ENCODE measurements at regions not wholly inside any gene's neighbourhood (a gene's known extent, or its start where the extent isn't known, plus 50 kb on each side); places are given as distances from the start of the nearest gene placed in this dataset.

- TF ChIP-seq EP300 (IDR thresholded peaks at IDR 0.05; ENCODE audit: borderline replicate concordance) (no peak), REST (IDR thresholded peaks at IDR 0.05; ENCODE audit: low read depth) (no peak), TAF1 (IDR thresholded peaks at IDR 0.05; ENCODE audit: low read depth) (no peak), CREB1 (IDR thresholded peaks at IDR 0.05; ENCODE audit: low read depth) (no peak), NFIC (IDR thresholded peaks at IDR 0.05) (no peak), USF1 (IDR thresholded peaks at IDR 0.05) (no peak), EGR1 (IDR thresholded peaks at IDR 0.05) (no peak), MAX (IDR thresholded peaks at IDR 0.05) (no peak), YY1 (IDR thresholded peaks at IDR 0.05; ENCODE audit: low read depth) (no peak), CEBPB (IDR thresholded peaks at IDR 0.05) (no peak), TEAD4 (IDR thresholded peaks at IDR 0.05) (no peak), RAD21 (IDR thresholded peaks at IDR 0.05; ENCODE audit: low read depth) (no peak), FOXM1 (IDR thresholded peaks at IDR 0.05; ENCODE audit: borderline replicate concordance, low read depth) (no peak)
These were observed 210.8 kb downstream of the HNMT start for GRCh38 chr2:138175066-138175465.

- no peak for TF ChIP-seq REST (IDR thresholded peaks at IDR 0.05; ENCODE audit: low read depth)
- no peak for TF ChIP-seq FOXM1 (IDR thresholded peaks at IDR 0.05; ENCODE audit: borderline replicate concordance, low read depth)
- TF ChIP-seq EGR1 (IDR thresholded peaks at IDR 0.05): no peak
- TF ChIP-seq TCF12 (IDR thresholded peaks at IDR 0.05; ENCODE audit: low read depth): no peak
- TF ChIP-seq CEBPB (IDR thresholded peaks at IDR 0.05): no peak
- TF ChIP-seq USF1 (IDR thresholded peaks at IDR 0.05): no peak
- TF ChIP-seq CREB1 (IDR thresholded peaks at IDR 0.05; ENCODE audit: low read depth): no peak
- TF ChIP-seq MAX (IDR thresholded peaks at IDR 0.05): no peak
- no peak for TF ChIP-seq YY1 (IDR thresholded peaks at IDR 0.05; ENCODE audit: low read depth)
- TF ChIP-seq ZBTB7A (IDR thresholded peaks at IDR 0.05; ENCODE audit: low read depth): no peak
- TF ChIP-seq NFIC (IDR thresholded peaks at IDR 0.05): no peak
- no peak for TF ChIP-seq TAF1 (IDR thresholded peaks at IDR 0.05; ENCODE audit: low read depth)
- TF ChIP-seq RAD21 (IDR thresholded peaks at IDR 0.05; ENCODE audit: low read depth): no peak
- TF ChIP-seq TEAD4 (IDR thresholded peaks at IDR 0.05): no peak
- no peak for TF ChIP-seq EP300 (IDR thresholded peaks at IDR 0.05; ENCODE audit: borderline replicate concordance)
These were observed 212.7 kb downstream of the HNMT start for GRCh38 chr2:138176862-138177439.

GRCh38 chr2:138177693-138178092 is 213.4 kb downstream of the HNMT start:
- TF ChIP-seq MAX (IDR thresholded peaks at IDR 0.05) (no peak), EP300 (IDR thresholded peaks at IDR 0.05; ENCODE audit: borderline replicate concordance) (no peak), CREB1 (IDR thresholded peaks at IDR 0.05; ENCODE audit: low read depth) (no peak), EGR1 (IDR thresholded peaks at IDR 0.05) (no peak), ZBTB7A (IDR thresholded peaks at IDR 0.05; ENCODE audit: low read depth) (no peak), YY1 (IDR thresholded peaks at IDR 0.05; ENCODE audit: low read depth) (no peak), TAF1 (IDR thresholded peaks at IDR 0.05; ENCODE audit: low read depth) (no peak), CEBPB (IDR thresholded peaks at IDR 0.05) (no peak), FOXM1 (IDR thresholded peaks at IDR 0.05; ENCODE audit: borderline replicate concordance, low read depth) (no peak), USF1 (IDR thresholded peaks at IDR 0.05) (no peak), RAD21 (IDR thresholded peaks at IDR 0.05; ENCODE audit: low read depth) (no peak), TCF12 (IDR thresholded peaks at IDR 0.05; ENCODE audit: low read depth) (no peak), TEAD4 (IDR thresholded peaks at IDR 0.05) (no peak)

GRCh38 chr2:138180692-138181386 is 216.6 kb downstream of the HNMT start:
- no peak for TF ChIP-seq EP300 (IDR thresholded peaks at IDR 0.05; ENCODE audit: borderline replicate concordance)
- no peak for TF ChIP-seq MAX (IDR thresholded peaks at IDR 0.05)
- TF ChIP-seq TEAD4 (IDR thresholded peaks at IDR 0.05): no peak
- no peak for TF ChIP-seq CEBPB (IDR thresholded peaks at IDR 0.05)
- TF ChIP-seq FOXM1 (IDR thresholded peaks at IDR 0.05; ENCODE audit: borderline replicate concordance, low read depth): no peak
- no peak for TF ChIP-seq RAD21 (IDR thresholded peaks at IDR 0.05; ENCODE audit: low read depth)
- no peak for TF ChIP-seq TAF1 (IDR thresholded peaks at IDR 0.05; ENCODE audit: low read depth)
- TF ChIP-seq YY1 (IDR thresholded peaks at IDR 0.05; ENCODE audit: low read depth): no peak
- TF ChIP-seq EGR1 (IDR thresholded peaks at IDR 0.05): no peak
- no peak for TF ChIP-seq TCF12 (IDR thresholded peaks at IDR 0.05; ENCODE audit: low read depth)
- TF ChIP-seq USF1 (IDR thresholded peaks at IDR 0.05): no peak
- TF ChIP-seq ZBTB7A (IDR thresholded peaks at IDR 0.05; ENCODE audit: low read depth): no peak
- no peak for TF ChIP-seq NFIC (IDR thresholded peaks at IDR 0.05)
- TF ChIP-seq REST (IDR thresholded peaks at IDR 0.05; ENCODE audit: low read depth): no peak
- no peak for TF ChIP-seq CREB1 (IDR thresholded peaks at IDR 0.05; ENCODE audit: low read depth)

Measured in Ishikawa (cell line).